Endodermal cell (in vitro differentiated cells): ENCODE measurements at regions not wholly inside any gene's neighbourhood (a gene's known extent, or its start where the extent isn't known, plus 50 kb on each side); places are given as distances from the start of the nearest gene placed in this dataset.

Experiments
- DNase-seq: peaks from one replicate; pipeline ENCODE4 v3.0.0-alpha.2; 2017
- H3K27ac ChIP-seq: 2 replicates; pipeline ENCODE4 v1.5.1; 2013; ENCODE audit warnings: mild to moderate bottlenecking, low read depth, low read length, moderate library complexity
- H3K27me3 ChIP-seq: 2 replicates; pipeline ENCODE4 v1.6.1; 2013; ENCODE audit warnings: mild to moderate bottlenecking, low read length, moderate library complexity; ENCODE audit not compliant: insufficient read depth, control insufficient read depth, poor library complexity, severe bottlenecking
- H3K36me3 ChIP-seq: 2 replicates; pipeline ENCODE4 v1.7.0; 2013; ENCODE audit warnings: mild to moderate bottlenecking, low read length, moderate library complexity; ENCODE audit not compliant: control insufficient read depth, insufficient read depth
- H3K4me1 ChIP-seq: one replicate; pipeline ENCODE4 v1.7.0; 2013; ENCODE audit warnings: low read length; ENCODE audit not compliant: control insufficient read depth, insufficient read depth
- H3K4me3 ChIP-seq: 2 replicates; pipeline ENCODE4 v1.5.1; 2013; ENCODE audit warnings: mild to moderate bottlenecking, low read length, moderate library complexity
- H3K9ac ChIP-seq: 2 replicates; pipeline ENCODE4 v1.6.1; 2013; ENCODE audit warnings: mild to moderate bottlenecking, low read length, moderate library complexity; ENCODE audit not compliant: poor library complexity, severe bottlenecking; ENCODE audit errors: extremely low read depth
- H3K9me3 ChIP-seq: 2 replicates; pipeline ENCODE4 v1.6.1; 2013; ENCODE audit warnings: mild to moderate bottlenecking, low read length, moderate library complexity; ENCODE audit not compliant: control insufficient read depth
- H3K27ac Mint-ChIP-seq: 2 replicates; pipeline ENCODE4 v1.8.0; 2020; ENCODE audit warnings: mixed read lengths
- H3K27me3 Mint-ChIP-seq: 2 replicates; pipeline ENCODE4 v1.8.0; 2021; ENCODE audit warnings: mild to moderate bottlenecking, mixed read lengths; ENCODE audit not compliant: insufficient read depth
- H3K36me3 Mint-ChIP-seq: 2 replicates; pipeline ENCODE4 v1.8.0; 2020; ENCODE audit warnings: low read depth, mixed read lengths
- H3K4me1 Mint-ChIP-seq: 2 replicates; pipeline ENCODE4 v1.8.0; 2020; ENCODE audit warnings: mixed read lengths
- H3K4me3 Mint-ChIP-seq: 2 replicates; pipeline ENCODE4 v1.8.0; 2020; ENCODE audit warnings: mild to moderate bottlenecking, moderate library complexity, mixed read lengths
- H3K9me3 Mint-ChIP-seq: 2 replicates; pipeline ENCODE4 v1.8.0; 2020; ENCODE audit warnings: mild to moderate bottlenecking, mixed read lengths
- WGBS, 2 experiments: methylation state at CpG; one replicate each; pipeline versions ENCODE4 v1.1.5 to v1.1.7; 2013; ENCODE audit warnings: missing lambda C conversion rate in 2 of 2, mixed read lengths in 1 of 2; ENCODE audit not compliant: insufficient coverage in 1 of 2, insufficient read length in 1 of 2; 5-methylcytosine and 5-hydroxymethylcytosine counted together
- TF ChIP-seq, protein P1 (sequence below): fragments of 200-600 bp; sonication (generic); conservative IDR thresholded peaks from 2 replicates; pipeline ENCODE4 v1.5.0; 2021; ENCODE audit warnings: antibody characterized with exemption, mild to moderate bottlenecking

DNA sequence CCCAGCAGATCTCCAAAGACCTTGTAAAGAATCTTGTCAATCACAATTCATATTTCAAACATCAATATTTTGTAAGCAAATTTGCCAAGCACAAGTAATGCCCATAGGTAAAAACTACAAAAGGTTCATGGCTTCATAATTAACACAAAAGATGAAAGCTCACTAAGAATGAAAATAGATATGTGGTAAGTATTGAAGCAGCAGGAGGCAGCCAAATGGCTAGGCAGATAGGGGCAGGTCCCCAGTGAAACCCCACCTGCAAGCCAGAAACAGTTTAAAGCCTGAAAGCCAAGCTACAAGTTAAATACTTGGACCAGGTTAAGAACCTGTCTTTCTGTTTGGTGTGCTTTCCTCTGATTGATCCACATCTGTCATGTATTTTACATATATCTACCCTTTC is 942.6 kb upstream of the SPRY2 start:
- Histone ChIP-seq H3K27ac (no peak overlapping the region), H3K9ac (no peak overlapping the region), H3K4me1 (no peaks in the 10 kb centered on the region), H3K36me3 (no peaks in the 10 kb centered on the region), H3K9me3 (peaks cover 24% of the 10 kb centered on the region), H3K27me3 (no peaks in the 10 kb centered on the region), H3K4me3 (no peak overlapping the region)
- no peaks in the 10 kb centered on the region for H3K4me1 Mint-ChIP-seq
- H3K36me3 Mint-ChIP-seq = peaks cover 5% of the 10 kb centered on the region
- no peak overlapping the region for H3K4me3 Mint-ChIP-seq
- TF ChIP-seq, protein P1, sequence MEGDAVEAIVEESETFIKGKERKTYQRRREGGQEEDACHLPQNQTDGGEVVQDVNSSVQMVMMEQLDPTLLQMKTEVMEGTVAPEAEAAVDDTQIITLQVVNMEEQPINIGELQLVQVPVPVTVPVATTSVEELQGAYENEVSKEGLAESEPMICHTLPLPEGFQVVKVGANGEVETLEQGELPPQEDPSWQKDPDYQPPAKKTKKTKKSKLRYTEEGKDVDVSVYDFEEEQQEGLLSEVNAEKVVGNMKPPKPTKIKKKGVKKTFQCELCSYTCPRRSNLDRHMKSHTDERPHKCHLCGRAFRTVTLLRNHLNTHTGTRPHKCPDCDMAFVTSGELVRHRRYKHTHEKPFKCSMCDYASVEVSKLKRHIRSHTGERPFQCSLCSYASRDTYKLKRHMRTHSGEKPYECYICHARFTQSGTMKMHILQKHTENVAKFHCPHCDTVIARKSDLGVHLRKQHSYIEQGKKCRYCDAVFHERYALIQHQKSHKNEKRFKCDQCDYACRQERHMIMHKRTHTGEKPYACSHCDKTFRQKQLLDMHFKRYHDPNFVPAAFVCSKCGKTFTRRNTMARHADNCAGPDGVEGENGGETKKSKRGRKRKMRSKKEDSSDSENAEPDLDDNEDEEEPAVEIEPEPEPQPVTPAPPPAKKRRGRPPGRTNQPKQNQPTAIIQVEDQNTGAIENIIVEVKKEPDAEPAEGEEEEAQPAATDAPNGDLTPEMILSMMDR = no peak
- H3K9me3 Mint-ChIP-seq = peaks cover 7% of the 10 kb centered on the region
- no peak overlapping the region for H3K27ac Mint-ChIP-seq
- no peak for DNase-seq
- no peaks in the 10 kb centered on the region for H3K27me3 Mint-ChIP-seq

DNA sequence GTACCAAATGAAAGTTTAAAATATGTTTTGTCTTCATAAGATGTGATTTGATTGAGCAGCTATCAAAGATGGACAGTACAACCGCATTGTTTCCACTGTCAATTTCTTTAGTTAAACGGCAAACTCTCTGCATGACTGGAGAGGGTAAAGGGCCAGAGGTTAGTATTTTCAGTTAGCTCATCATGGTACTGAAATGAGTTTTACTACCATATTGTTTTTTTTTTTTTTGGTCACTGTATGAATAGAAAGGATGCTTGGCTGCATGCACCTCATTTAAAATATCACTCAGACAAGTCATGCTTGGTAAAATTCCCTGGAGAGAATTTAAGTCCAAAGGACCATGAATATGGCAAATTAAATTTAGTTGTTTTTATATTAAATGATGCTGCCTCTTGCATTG is 942.1 kb upstream of the SPRY2 start:
- H3K4me1 Mint-ChIP-seq = no peaks in the 10 kb centered on the region
- DNase-seq = no peak
- H3K4me3 ChIP-seq = no peak overlapping the region
- no peaks in the 10 kb centered on the region for H3K27me3 Mint-ChIP-seq
- no peak overlapping the region for H3K4me3 Mint-ChIP-seq
- H3K9me3 ChIP-seq = peaks cover 24% of the 10 kb centered on the region
- TF ChIP-seq, protein P1 = no peak
- H3K27ac ChIP-seq = no peak overlapping the region
- WGBS, 2 experiments = 88 to 100% methylated on average over 1 to 2 of the region's 2 CpGs
- H3K9ac ChIP-seq = no peak overlapping the region
- no peaks in the 10 kb centered on the region for H3K4me1 ChIP-seq
- no peak overlapping the region for H3K27ac Mint-ChIP-seq
- H3K9me3 Mint-ChIP-seq = peaks cover 7% of the 10 kb centered on the region
- H3K36me3 ChIP-seq = no peaks in the 10 kb centered on the region
- peaks cover 5% of the 10 kb centered on the region for H3K36me3 Mint-ChIP-seq
- no peaks in the 10 kb centered on the region for H3K27me3 ChIP-seq

DNA sequence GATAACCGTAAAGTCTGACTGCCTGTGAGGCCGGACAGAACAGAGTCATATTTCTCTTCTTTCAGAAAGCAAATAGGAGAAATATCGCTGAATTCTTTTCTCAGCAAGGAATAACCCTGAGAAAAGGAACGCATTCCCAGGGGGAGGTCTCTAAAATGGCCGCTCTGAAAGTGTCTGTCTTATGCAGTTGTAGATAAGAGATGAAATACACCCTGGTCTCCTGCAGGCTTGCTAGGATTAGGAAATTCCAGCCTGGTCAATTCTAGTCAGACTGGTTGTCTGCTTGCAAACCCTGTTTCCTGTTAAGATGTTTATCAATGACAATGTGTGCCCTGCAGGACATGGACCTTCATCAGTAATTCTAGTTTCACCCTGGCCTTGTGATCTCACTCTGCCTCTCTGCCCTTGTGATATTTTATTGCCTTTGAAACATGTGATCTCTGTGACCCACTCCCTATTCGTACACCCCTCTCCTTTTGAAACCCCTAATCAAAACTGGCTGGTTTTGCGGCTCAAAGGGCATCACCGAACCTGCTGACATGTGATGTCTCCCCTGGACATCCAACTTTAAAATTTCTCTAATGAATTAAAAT is 934.8 kb upstream of the SPRY2 start:
- no peaks in the 10 kb centered on the region for H3K27me3 Mint-ChIP-seq
- H3K9me3 ChIP-seq = peaks cover 30% of the 10 kb centered on the region
- H3K9ac ChIP-seq = no peak overlapping the region
- H3K4me3 ChIP-seq = no peak overlapping the region
- 92 to 98% methylated on average over 5 to 8 of the region's 8 CpGs for WGBS, 2 experiments
- H3K4me1 Mint-ChIP-seq = no peaks in the 10 kb centered on the region
- TF ChIP-seq, protein P1 = no peak
- H3K27ac Mint-ChIP-seq = no peak overlapping the region
- no peak overlapping the region for H3K4me3 Mint-ChIP-seq
- H3K36me3 Mint-ChIP-seq = peaks cover 7% of the 10 kb centered on the region
- no peak overlapping the region for H3K27ac ChIP-seq
- no peaks in the 10 kb centered on the region for H3K4me1 ChIP-seq
- peak; percentile 68 for DNase-seq
- H3K27me3 ChIP-seq = no peaks in the 10 kb centered on the region
- peaks cover 25% of the 10 kb centered on the region for H3K9me3 Mint-ChIP-seq
- H3K36me3 ChIP-seq = no peaks in the 10 kb centered on the region
